Stimulated activated CD4-positive, alpha-beta T cell treated with anti-CD3 and anti-CD28 coated beads, Interleukin-15, amount 100 ng/mL, for 1 hour (primary cell): ENCODE measurements at regions not wholly inside any gene's neighbourhood (a gene's known extent, or its start where the extent isn't known, plus 50 kb on each side); places are given as distances from the start of the nearest gene placed in this dataset.

Experiments used
- DNase-seq, 2 donors: peaks; one replicate each; pipeline ENCODE4 v3.0.0-alpha.2; 2020; ENCODE audit warnings: low read depth in 1 of 2, low spot score in 1 of 2

DNA sequence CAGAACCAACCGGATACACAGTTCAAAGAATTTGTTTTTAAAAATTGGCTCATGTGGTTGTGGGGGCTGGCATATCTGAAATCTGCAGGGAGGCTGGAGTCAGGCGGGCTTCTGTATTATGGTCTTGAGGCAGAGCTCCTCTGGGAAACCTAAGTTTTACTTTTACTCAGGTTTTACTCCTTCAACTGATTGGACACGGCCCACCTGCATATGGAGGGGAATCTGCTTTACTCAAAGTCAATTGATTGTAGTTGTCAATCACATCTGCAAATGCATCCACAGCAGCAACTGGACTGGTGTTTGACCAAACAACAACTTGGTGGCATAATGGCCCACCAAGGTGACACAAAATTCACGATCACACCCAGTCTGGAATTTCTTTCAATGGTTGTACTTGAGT lies 103.4 kb downstream of the ERMARD start:
- DNase-seq: no peak

DNA sequence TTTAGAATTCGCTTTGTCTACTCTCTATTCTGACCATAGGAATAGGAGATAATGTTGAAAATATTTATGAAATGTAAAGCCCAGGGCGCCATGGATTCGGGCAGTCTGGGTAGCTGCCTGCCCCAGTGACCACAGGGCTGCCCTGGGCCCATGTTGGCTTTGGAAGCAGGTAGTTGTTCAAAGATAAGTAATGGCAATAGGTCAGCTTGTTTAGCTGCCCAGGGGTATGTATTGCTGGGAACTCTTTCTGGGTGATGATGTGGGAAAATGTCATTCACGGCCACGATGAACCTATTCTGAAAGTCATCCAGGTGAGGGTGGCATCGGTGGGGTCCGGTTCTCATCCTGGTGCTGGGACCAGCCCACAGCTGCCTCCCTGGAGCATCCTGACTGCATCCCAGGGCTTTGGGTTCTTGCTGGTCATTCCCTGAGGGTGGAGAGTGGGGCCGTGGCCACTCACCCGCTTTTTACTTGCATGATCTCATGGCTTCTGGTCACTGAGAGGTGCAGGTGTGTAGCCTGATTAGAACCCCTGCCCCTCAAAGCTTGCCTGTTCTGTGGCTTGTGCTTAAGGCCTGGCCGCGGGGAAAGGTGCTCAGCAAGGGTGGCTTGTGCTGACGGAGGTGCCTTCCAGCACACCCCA lies 102.8 kb downstream of the ERMARD start:
- DNase-seq: no peak

DNA sequence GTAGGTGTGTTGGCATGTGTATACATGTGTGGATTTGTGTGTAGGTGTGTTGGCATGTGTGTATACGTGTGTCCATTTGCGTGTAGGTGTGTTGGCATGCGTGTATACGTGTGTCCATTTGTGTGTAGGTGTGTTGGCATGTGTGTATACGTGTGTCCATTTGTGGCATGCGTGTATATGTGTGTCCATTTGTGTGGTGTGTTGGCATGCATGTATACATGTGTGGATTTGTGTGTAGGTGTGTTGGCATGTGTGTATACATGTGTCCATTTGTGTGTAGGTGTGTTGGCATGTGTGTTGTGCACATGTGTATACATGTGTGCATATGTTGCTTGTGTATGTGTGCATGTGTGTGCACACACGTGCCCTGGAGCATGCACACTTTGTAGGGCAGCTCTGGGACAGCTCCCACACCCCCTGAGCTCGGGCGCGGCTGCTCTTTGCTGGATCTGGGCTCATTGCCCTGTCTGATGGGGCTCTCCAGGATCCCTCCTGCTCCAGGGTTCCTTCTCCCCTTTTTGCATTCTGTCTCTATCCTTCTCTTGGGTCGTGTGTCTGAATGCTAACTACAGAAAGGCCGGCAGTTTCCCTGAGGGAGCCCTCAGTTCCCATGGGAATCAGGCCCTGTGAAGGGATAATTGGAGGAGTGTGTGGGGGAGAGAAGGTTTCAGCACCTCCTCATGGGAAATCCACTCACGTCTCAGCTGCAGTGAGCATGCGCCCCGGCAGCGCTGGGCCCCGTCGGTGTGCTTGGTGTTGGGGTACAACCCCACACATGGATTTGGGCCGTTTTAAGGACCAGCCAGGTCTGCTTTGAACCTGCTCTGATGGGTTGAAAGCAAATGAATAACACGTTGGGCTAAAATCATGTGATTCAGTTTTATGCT lies 102.0 kb downstream of the ERMARD start:
- DNase-seq: no peak

DNA sequence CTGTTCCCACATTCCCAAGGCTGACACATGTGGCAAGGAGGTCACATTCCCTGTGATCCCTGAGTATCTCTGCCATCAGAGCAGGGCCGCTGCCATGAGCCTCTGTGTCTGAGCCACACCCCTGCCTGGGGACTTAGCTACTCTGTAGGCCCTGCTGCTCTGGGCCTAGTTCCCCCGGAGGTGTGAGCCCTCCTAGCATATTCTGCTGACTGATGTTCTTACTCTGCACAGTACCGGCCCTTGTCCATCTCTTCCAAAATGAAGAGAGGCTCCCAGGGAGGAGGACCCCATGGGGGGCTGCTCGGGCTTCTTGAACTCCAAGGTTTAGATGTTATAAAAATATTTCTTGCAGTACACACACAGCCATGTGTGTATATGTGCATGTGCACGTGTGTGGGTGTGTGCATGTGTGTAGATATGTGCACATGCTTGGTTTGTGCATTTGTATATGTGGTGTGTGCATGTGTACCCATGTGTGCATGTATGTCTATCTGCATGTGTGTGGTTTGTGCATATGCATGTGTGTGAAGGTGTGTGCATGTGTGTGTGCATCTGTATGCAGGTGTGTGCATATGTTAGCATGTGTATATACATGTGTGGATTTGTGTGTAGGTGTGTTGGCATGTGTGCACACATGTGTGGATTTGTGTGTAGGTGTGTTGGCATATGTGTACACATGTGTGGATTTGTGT lies 101.2 kb downstream of the ERMARD start:
- no peak for DNase-seq

DNA sequence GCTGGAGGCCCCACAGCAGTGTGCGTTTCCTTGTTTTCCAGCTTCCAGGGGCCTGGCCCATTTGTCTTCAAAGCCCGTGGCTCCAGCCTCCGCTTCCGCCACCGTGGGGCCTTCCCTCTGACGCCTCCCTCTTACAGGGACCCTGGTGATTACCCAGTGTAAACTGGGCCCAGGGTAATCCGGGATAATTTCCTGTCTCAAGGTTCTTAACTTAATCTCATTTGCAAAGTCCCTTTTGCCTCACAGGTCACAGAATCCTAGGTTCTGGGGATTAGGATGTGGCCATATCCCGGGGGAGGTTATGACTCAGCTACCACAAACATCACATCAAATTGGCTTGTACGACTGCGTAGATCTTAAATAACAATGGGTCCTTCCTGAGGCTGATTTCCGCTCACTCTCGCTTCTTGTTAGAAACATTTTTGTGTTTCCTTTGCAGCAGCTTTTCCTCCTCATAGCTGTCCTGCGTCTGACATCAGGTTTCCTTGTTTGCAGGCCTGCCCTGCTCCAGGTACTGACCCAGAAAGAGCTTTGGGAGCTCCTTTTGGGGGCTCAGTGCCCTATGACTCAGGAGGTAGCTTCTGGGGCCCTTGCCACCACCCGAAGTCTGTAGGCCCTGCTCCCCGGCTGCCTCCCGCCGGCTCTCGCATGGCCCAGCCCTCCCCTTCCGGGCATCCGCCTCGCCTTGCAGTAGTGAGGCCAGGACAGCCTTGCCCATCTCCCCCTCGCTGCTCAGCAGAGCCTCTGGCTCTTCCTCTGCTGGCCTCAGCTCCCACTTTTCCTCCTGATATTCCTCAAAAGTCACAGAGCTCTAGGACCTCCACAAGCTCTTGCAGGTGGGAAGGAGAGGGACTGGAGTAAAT lies 100.5 kb downstream of the ERMARD start:
- DNase-seq: no peak

DNA sequence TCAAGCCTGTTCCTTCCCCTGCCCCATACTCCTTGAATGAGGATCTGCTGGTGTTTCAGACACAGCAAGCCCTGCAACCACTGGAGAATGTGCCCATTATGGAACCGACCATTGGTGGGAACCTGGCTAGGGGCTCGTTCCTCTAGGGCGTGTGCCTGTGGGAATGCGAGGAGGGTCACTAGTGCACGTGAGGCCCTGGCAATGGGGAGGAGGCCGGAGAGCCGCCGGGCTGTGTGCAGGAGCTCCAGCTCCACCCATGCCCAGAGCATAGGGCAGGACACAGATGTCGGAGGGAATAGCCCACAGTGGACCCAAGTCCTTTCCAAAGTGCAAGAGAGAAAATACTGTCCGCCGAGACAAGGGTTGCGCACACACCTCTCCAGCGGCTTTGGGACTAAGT lies 99.3 kb downstream of the ERMARD start:
- DNase-seq: no peak

DNA sequence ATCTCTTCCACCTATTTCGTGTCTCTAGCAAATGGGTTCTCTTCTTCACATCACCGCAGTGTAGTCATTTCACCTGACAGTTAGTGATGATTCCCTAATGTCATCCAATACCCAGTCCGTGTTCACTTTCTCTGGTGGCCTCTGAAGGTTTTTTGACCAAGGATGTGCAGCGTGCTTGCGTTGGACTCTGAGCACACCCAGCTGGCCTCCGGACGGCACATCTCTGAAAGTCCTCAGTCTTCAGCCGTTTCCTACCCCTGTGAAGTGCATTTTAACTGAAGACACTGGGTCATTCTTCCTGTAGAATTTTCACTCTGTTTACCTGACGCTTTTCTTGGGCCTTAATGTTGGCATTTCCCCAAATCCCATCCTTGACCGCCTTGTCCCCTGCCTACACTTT lies 98.7 kb downstream of the ERMARD start:
- DNase-seq: no peak

DNA sequence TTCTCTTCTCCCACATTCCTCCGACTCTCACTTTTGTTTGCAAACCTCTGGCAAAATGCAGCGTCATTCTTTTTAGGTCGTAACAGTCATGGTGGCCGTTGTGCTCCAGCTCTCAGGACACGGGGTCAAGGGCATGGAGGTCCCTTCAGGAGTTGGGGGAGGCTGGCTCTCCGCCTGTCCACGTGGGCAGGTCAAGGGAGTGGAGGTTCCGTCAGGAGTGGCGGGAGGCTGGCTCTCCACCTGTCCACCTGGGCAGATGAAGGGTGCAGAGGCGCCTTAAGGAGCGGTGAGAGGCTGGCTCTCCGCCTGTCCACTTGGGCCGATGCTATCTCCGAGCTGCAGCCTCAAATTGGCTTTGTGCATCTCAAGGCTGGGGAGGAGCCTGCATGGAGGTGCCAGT lies 98.0 kb downstream of the ERMARD start:
- no peak for DNase-seq

DNA sequence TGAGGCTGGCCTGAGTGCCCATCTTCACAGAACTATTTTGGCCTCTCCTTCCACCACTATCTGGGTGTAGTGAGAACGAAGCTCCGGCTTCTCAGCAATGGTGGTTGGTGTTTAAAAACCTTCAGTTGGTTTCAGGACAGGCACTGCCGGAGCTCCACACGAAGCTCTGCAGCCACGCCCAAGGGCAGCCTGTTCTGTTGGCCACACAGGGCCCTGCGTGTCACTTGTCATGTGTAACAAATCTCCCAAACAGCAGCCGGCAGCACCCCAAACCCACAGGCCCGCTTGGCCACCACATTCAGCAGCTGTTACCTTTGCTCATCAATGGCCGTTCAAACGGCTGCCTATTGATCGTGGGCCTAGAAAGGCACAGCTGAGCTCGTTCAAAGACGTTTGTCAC lies 97.5 kb downstream of the ERMARD start:
- no peak for DNase-seq

DNA sequence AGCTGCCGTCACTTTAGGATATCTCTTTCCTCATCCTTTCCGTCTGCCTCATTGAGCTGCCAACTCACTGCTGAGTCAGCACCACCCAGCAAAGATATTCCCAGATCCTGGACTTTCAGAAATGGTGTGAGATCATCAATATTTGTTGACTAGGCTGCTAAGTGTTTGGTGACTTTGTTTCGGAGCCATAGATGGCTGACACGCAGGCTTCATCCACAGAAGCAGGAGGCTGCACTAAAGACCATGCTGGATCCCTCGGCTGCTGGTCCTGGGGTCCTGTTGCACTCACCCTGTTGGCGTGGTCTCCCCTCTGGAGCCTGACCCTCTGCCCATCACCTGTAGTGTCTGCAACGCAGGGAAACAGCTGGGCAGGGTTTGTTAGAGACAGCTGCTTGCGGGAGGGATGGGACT lies 96.5 kb downstream of the ERMARD start:
- no peak for DNase-seq

DNA sequence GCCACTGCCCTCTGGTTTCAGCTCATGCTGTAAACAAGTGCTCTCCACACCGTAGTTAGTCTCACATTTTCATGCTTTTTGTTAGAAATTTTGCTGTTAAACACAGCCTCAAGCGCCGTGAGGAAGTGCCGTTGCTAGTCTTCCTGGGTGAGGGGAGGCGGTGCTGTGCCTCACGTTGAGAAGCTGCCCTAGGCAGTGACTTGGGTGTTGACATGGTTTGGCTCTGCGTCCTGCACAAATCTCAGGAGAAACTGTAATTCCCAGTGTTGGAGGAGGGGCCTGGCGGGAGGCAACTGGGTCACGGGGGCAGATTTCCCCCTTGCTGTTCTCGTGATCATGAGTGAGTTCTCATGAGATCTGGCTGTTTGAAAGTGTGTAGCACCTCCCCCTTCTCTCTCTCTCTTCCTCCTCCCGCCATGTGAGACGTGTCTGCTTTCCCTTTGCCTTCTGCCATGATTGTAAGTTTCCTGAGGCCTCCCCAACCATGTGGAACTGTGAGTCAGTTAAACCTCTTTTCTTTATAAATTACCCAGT lies 95.8 kb downstream of the ERMARD start:
- DNase-seq: no peak

DNA sequence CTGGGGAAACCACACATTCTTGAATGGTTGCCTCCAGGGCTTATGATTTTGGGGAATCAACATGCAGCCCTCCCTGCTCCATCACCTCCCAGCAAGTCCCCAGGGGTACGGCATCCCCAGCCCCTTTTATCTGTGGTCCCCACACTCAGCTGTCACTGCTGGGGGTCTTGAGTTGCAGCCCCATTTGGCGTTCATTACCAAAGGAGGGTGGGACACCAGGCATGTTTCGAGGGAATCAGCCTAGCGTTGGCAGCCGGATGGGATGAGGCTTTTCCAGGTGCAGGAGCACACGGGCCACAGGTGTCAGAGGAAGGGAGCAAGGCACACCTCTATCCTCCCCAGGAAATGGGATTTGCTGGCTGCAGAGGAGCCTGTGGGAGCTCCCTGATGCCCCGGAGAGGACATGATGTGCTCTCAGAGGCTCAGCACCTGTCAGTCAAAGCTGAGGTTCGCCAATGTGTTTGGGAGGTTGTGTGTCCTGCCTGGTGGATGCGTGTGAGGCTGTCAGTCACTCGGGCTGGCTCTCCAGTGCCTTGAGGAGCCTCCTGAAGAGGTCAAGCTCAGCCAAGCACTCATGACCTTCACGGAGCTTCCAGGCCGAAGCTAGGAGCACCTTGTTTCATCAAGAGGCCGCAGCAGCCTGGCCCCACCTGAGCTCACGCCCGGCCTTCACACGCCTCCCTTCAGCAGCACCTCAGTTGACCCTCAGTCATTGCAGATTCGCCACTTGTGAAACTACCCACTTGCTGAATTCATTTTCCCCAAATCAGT lies 95.0 kb downstream of the ERMARD start:
- no peak for DNase-seq

DNA sequence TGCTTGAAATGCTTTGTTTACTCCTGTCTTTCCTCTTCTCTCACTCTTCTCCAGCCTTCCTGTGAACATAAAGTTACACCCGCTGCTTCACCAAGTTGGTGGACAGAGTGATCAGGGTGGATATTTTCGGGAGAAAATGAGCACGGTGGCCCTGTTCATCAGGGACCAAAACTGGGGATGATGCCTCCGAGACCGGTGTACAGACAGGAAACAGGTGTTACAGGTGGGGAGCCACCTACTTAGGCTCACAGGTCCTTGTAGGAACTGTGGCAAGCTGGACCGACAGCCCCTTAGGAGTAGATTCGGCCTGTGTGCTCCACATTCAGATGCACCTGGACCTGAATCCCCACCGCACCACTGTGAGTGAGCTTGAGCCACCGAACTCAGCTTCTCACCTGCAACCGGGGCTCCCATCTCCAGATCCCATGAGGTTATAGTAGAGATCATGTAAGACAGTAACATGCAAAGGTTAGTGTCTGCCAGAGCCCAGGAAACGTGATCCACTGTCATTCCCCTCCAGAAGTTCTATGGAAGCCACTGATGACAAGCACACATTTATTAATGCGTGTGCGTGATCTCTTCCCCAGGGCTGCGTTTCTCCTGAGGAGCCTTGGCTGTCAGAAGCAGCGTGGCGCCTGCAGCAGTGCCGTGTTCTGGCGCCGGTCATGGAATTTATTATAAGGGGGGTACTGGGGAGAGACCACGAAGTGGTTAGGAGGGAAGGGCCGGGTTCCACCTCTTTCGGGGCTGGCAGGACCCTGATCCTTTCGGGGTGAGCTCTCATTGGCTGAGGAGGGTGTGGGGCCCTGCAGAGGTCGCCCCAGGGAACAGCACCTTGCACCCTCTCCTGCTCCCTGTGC lies 94.2 kb downstream of the ERMARD start:
- DNase-seq: no peak

DNA sequence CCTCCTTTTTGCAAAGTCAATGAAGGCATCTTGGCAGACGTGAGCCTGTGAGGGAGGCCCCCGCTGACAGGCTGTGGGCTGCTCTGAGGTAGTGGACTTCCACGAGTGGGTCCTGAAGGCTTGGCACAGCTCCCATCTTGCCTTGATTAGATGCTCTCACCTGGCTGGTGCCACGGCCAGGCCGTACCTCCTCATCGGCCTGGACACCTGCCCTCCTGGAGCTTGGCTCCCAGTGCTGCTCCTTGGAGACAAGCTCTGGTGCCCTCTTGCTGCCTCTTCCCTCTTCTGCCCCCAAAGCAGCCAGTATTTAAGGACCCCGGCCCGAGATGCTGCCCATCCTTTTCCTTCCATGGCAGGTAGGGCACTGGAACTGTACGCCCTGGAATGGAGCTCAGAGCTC lies 93.5 kb downstream of the ERMARD start:
- DNase-seq: no peak

DNA sequence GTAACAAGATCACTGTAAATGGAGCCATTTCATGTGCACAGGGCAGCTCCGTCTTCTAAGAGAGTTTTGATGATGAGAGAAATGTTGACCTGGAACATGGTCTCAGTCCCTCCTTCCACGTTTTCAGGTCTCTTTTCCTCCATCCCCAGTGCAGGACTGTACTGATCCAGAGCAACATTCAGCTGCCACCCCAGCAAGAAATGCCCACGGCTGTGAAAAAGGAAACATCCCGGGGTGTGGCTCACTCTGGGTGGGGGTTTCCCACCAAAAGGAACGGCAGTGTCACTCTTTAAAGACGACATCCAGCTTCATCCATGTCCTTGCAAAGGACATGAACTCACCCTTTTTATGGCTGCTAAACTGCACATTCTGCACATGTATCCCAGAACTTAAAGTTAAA lies 92.6 kb downstream of the ERMARD start:
- no peak for DNase-seq

DNA sequence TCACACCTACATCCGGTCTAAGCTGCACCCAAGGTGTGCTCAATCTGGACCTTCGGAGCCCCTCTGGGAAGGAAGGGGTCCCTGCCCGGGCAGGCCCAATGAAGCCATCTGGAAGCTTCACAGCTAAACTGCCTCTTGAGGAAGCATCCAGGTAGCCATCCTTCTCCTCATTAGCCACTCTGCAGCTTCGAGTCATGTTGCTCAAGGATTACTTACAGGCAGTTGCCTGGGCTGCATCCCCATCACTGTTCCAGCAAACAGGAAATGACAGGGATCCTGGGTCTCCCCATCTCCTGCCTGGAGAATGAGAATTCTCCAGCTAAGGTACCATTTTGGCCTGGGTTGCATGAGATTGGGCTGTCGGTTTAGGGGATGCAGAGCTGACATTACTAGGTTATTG lies 91.7 kb downstream of the ERMARD start:
- no peak for DNase-seq

DNA sequence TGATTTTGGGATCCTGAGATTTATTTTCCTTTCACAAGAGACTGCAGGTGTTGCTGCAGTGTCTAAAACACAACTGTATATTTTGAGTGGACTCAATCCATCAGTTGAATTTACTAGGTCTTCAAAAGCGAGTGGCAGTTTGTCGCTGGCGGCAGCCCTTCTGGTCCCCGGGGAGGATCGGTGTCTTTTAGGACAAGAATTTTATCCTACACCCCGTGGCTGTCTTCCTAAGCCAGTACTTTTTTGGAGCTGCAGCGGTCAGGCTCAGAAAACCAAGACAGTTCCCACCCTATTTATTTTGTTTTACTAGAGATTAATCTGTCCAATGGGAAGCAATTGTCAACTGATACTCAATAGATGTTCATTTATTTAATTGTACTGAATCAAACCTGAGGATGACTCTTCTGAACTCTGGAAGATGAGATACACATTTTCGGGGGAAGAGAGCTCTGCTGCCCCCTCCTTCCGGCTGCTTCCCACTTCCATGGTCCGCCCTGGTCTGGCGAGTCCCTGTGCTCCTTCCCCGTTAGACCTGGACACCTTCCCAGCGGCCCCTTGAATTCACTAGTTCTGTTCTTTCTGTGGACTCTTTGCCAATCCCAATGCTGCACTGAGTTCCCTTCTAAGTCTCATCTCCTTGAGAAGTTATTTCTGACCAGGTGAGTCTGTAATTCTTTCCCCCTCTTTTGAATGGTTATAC lies 90.6 kb downstream of the ERMARD start:
- DNase-seq: no peak

DNA sequence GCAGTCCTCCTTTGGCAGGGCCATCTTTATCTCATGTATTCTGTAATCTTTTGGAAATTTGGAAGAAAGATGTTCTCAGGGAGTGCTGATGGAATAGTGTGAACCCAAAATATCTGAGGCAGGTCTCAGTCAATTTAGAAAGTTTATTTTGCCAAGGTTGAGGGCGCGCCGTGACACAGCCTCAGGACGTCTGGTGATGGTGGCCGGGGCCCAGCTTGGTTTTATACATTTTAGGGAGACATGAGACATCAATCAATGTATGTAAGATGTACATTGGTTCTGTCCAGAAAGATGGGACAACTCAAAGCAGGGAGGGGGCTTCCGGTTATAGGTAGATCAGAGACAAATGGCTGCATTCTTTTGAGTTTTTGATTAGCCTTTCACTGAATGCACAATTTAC lies 89.8 kb downstream of the ERMARD start:
- no peak for DNase-seq
